H1 (cell line): ENCODE measurements at regions not wholly inside any gene's neighbourhood (a gene's known extent, or its start where the extent isn't known, plus 50 kb on each side); places are given as distances from the start of the nearest gene placed in this dataset.

Experiments
- CTCF ChIA-PET: fragments of 300-600 bp; sonication (Branson Sonifier 250); formaldehyde crosslinking; loops from one replicate; lab custom pipeline; 2021; ENCODE audit not compliant: partially characterized antibody; lab: Charles Lee
- POLR2A ChIA-PET: fragments of 300-600 bp; sonication (Branson Sonifier 250); formaldehyde crosslinking; loops from one replicate; lab custom pipeline; 2021; ENCODE audit warnings: inconsistent platforms; ENCODE audit not compliant: partially characterized antibody; lab: Charles Lee
- DNase-seq, 2 experiments: peaks; one replicate each; pipeline versions ENCODE4 v3.0.0 to v3.0.0-alpha.2; 2010 to 2022; ENCODE audit warnings: low spot score in 2 of 2, low read depth in 1 of 2, mixed read lengths in 1 of 2
- FAIRE-seq: peaks from 2 replicates; lab custom pipeline; 2011; peaks lifted over from hg19 to GRCh38; lab: Jason Lieb, UNC
- H2AFZ ChIP-seq: 2 replicates; pipeline ENCODE4 v1.8.1; 2012; ENCODE audit warnings: low read length, inconsistent platforms
- H2AK5ac ChIP-seq: 2 replicates; pipeline ENCODE4 v1.6.1; 2013; ENCODE audit warnings: low read depth, low read length
- H2BK120ac ChIP-seq: replicated peaks from 2 replicates; pipeline ENCODE3; 2013; ENCODE audit warnings: low read depth, low read length, inconsistent platforms
- H2BK12ac ChIP-seq: 2 replicates; pipeline ENCODE4 v1.6.1; 2013; ENCODE audit warnings: low read depth, low read length
- H2BK15ac ChIP-seq: 2 replicates; pipeline ENCODE4 v1.6.1; 2013; ENCODE audit warnings: low read length
- H2BK20ac ChIP-seq: 2 replicates; pipeline ENCODE4 v1.6.1; 2013; ENCODE audit warnings: low read length
- H2BK5ac ChIP-seq: 2 replicates; pipeline ENCODE4 v1.6.1; 2013; ENCODE audit warnings: low read depth, low read length
- H3K14ac ChIP-seq: 2 replicates; pipeline ENCODE4 v1.6.1; 2013; ENCODE audit warnings: inconsistent platforms; ENCODE audit not compliant: insufficient read length
- H3K18ac ChIP-seq: 2 replicates; pipeline ENCODE4 v1.6.1; 2013; ENCODE audit warnings: low read length; ENCODE audit errors: extremely low read depth
- H3K23ac ChIP-seq: 2 replicates; pipeline ENCODE4 v1.6.1; 2013; ENCODE audit warnings: inconsistent platforms; ENCODE audit not compliant: insufficient read length
- H3K23me2 ChIP-seq: 2 replicates; pipeline ENCODE4 v1.6.1; 2013; ENCODE audit warnings: low read depth, low read length
- H3K27ac ChIP-seq: 2 replicates; pipeline ENCODE4 v1.6.1; 2011; ENCODE audit warnings: low read depth, low read length, inconsistent platforms
- H3K27me3 ChIP-seq, 4 experiments: replicated peaks in 1 of 4; 1 replicate in 1 of 4; 2 replicates in 3 of 4; pipeline versions ENCODE4 v1.6.1 to v1.8.1; 2011 to 2013; ENCODE audit warnings: low read length in 3 of 4, mild to moderate bottlenecking in 3 of 4, inconsistent platforms in 2 of 4, mixed read lengths in 2 of 4, moderate library complexity in 1 of 4; ENCODE audit not compliant: control insufficient read depth in 3 of 4, insufficient read depth in 3 of 4; ENCODE audit errors: extremely low read depth in 1 of 4
- H3K36me3 ChIP-seq, 4 experiments: 2 replicates each; pipeline versions ENCODE4 v1.6.1 to v1.8.1; 2011 to 2013; ENCODE audit warnings: mild to moderate bottlenecking in 4 of 4, low read length in 3 of 4, moderate library complexity in 2 of 4, control low read depth in 1 of 4, inconsistent platforms in 1 of 4; ENCODE audit not compliant: insufficient read depth in 4 of 4, control insufficient read depth in 2 of 4
- H3K4ac ChIP-seq: replicated peaks from 2 replicates; pipeline ENCODE3; 2013; ENCODE audit warnings: low read length, low read depth, mixed read lengths, inconsistent platforms; ENCODE audit not compliant: insufficient read length
- H3K4me1 ChIP-seq, 4 experiments: replicated peaks in 1 of 4; 1 replicate in 1 of 4; 2 replicates in 3 of 4; pipeline versions ENCODE4 v1.6.1 to v1.8.1; 2011 to 2013; ENCODE audit warnings: low read length in 3 of 4, inconsistent platforms in 2 of 4, mixed read lengths in 1 of 4; ENCODE audit not compliant: insufficient read depth in 4 of 4, control insufficient read depth in 3 of 4
- H3K4me2 ChIP-seq, 2 experiments: 2 replicates each; pipeline versions ENCODE4 v1.6.1 to v1.8.1; 2011 to 2013; ENCODE audit warnings: low read depth in 2 of 2, low read length in 2 of 2, control low read depth in 1 of 2, inconsistent platforms in 1 of 2, mild to moderate bottlenecking in 1 of 2; ENCODE audit not compliant: insufficient read depth in 1 of 2
- H3K4me3 ChIP-seq, 4 experiments: fragments of 200-600, 300-600 bp in 1 of 4; sonication (generic), shearing (Covaris generic), sonication (Bioruptor Twin) in 1 of 4; 2 replicates each; pipeline versions ENCODE4 v1.5.1 to v1.8.1; 2011 to 2016; ENCODE audit warnings: low read length in 4 of 4, low read depth in 3 of 4, control low read depth in 2 of 4, inconsistent platforms in 2 of 4, mild to moderate bottlenecking in 2 of 4, mixed read lengths in 1 of 4, moderate library complexity in 1 of 4; ENCODE audit not compliant: insufficient read depth in 2 of 4; ENCODE audit errors: extremely low read depth in 1 of 4
- H3K56ac ChIP-seq: replicated peaks from 2 replicates; pipeline ENCODE3; 2013; ENCODE audit warnings: low read depth, mild to moderate bottlenecking, mixed read lengths, low read length, inconsistent platforms; ENCODE audit not compliant: insufficient read length
- H3K79me1 ChIP-seq: 2 replicates; pipeline ENCODE4 v1.6.1; 2013; ENCODE audit warnings: low read depth, low read length, control low read depth
- H3K79me2 ChIP-seq, 2 experiments: 2 replicates each; pipeline versions ENCODE4 v1.6.1 to v1.8.1; 2012 to 2013; ENCODE audit warnings: low read length in 2 of 2, mild to moderate bottlenecking in 2 of 2, inconsistent platforms in 1 of 2; ENCODE audit not compliant: insufficient read depth in 2 of 2, control insufficient read depth in 1 of 2
- H3K9ac ChIP-seq, 4 experiments: replicated peaks in 1 of 4; 1 replicate in 1 of 4; 2 replicates in 3 of 4; pipeline versions ENCODE4 v1.6.1 to v1.8.1; 2011 to 2013; ENCODE audit warnings: low read depth in 3 of 4, low read length in 3 of 4, control low read depth in 2 of 4, mild to moderate bottlenecking in 2 of 4, moderate library complexity in 2 of 4, inconsistent platforms in 1 of 4; ENCODE audit errors: extremely low read depth in 1 of 4
- H3K9me3 ChIP-seq, 2 experiments: 2 replicates each; pipeline versions ENCODE4 v1.6.1 to v1.8.1; 2012 to 2013; ENCODE audit warnings: mild to moderate bottlenecking in 2 of 2, moderate library complexity in 2 of 2, control low read depth in 1 of 2, inconsistent platforms in 1 of 2, low read depth in 1 of 2, low read length in 1 of 2, mixed read lengths in 1 of 2; ENCODE audit not compliant: insufficient read depth in 2 of 2
- H4K20me1 ChIP-seq, 2 experiments: replicated peaks in 1 of 2; 2 replicates each; pipeline versions ENCODE3 to v1.8.1; 2011 to 2013; ENCODE audit warnings: inconsistent platforms in 2 of 2, low read length in 2 of 2, mild to moderate bottlenecking in 1 of 2; ENCODE audit not compliant: insufficient read depth in 2 of 2, control insufficient read depth in 1 of 2
- H4K5ac ChIP-seq: 2 replicates; pipeline ENCODE4 v1.6.1; 2013; ENCODE audit warnings: low read length, low read depth, mixed read lengths, inconsistent platforms; ENCODE audit not compliant: insufficient read length
- H4K8ac ChIP-seq: 2 replicates; pipeline ENCODE4 v1.8.0; 2013; ENCODE audit warnings: mild to moderate bottlenecking, moderate library complexity, low read length, inconsistent platforms; ENCODE audit not compliant: insufficient read depth; ENCODE audit errors: extremely low read depth
- H4K91ac ChIP-seq: replicated peaks from 2 replicates; pipeline ENCODE3; 2013; ENCODE audit warnings: low read length, mixed read lengths, inconsistent platforms; ENCODE audit not compliant: insufficient read length
- ASH2L ChIP-seq: fragments of 200-600, 300-600 bp; sonication (generic); IDR thresholded peaks from one replicate; pipeline ENCODE4 v1.7.1; 2017; ENCODE audit warnings: low read length
- BCL11A ChIP-seq, 2 experiments: IDR thresholded peaks; one replicate each; pipeline ENCODE4 v1.6.1; 2011; ENCODE audit warnings: low read depth in 2 of 2, low read length in 2 of 2, mild to moderate bottlenecking in 2 of 2
- BRCA1 ChIP-seq: IDR thresholded peaks from 2 replicates; pipeline ENCODE4 v1.6.1; 2012; ENCODE audit warnings: low read depth, low read length, improper control_type of control experiment
- CBX5 ChIP-seq: fragments of 300-800, 300-1000 bp; sonication (generic); IDR thresholded peaks from 2 replicates; pipeline ENCODE4 v1.7.1; 2016; ENCODE audit warnings: antibody characterized with exemption, low read length, low read depth
- JUN ChIP-seq: IDR thresholded peaks from 2 replicates; pipeline ENCODE4 v1.6.1; 2011; ENCODE audit warnings: low read depth, mild to moderate bottlenecking, improper control_type of control experiment, low read length
- KDM5A ChIP-seq: fragments of 200-600 bp; IDR thresholded peaks from 2 replicates; pipeline ENCODE4 v1.7.1; 2012; ENCODE audit warnings: mild to moderate bottlenecking, low read length, inconsistent platforms, mixed read lengths
- NANOG ChIP-seq: IDR thresholded peaks from 2 replicates; pipeline ENCODE4 v1.6.1; 2011; ENCODE audit warnings: low read length, low read depth, mild to moderate bottlenecking, inconsistent platforms; ENCODE audit not compliant: insufficient read depth, poor library complexity, severe bottlenecking
- POLR2A ChIP-seq, 2 experiments: IDR thresholded peaks; 1 replicate in 1 of 2; 2 replicates in 1 of 2; pipeline ENCODE4 v1.6.1; 2011; ENCODE audit warnings: low read depth in 2 of 2, low read length in 2 of 2, mild to moderate bottlenecking in 2 of 2; ENCODE audit errors: control extremely low read depth in 1 of 2
- POU5F1 ChIP-seq: IDR thresholded peaks from 2 replicates; pipeline ENCODE4 v1.6.1; 2011; ENCODE audit warnings: low read depth, mild to moderate bottlenecking, low read length, moderate library complexity
- RFX5 ChIP-seq: IDR thresholded peaks from 2 replicates; pipeline ENCODE4 v1.6.1; 2011; ENCODE audit warnings: low read depth, low read length, improper control_type of control experiment, borderline replicate concordance
- SIN3A ChIP-seq, 2 experiments: IDR thresholded peaks in 1 of 2; conservative IDR thresholded peaks in 1 of 2; 2 replicates each; pipeline ENCODE4 v1.6.1; 2011 to 2012; ENCODE audit warnings: low read length in 2 of 2, improper control_type of control experiment in 1 of 2, low read depth in 1 of 2, mild to moderate bottlenecking in 1 of 2
- SIX5 ChIP-seq: IDR thresholded peaks from 2 replicates; pipeline ENCODE4 v1.6.1; 2011; ENCODE audit warnings: mild to moderate bottlenecking, low read depth, low read length
- SP2 ChIP-seq: IDR thresholded peaks from 2 replicates; pipeline ENCODE4 v1.6.1; 2012; ENCODE audit warnings: mild to moderate bottlenecking, low read length, inconsistent platforms
- SUZ12 ChIP-seq: fragments of 200-600 bp; sonication (generic); IDR thresholded peaks from 2 replicates; pipeline ENCODE4 v1.6.1; 2012; ENCODE audit warnings: mild to moderate bottlenecking, inconsistent platforms, low read length, moderate library complexity, mixed read lengths
- TAF1 ChIP-seq: IDR thresholded peaks from 2 replicates; pipeline ENCODE4 v1.6.1; 2011; ENCODE audit warnings: mild to moderate bottlenecking, low read depth, low read length
- TCF12 ChIP-seq: IDR thresholded peaks from 2 replicates; pipeline ENCODE4 v1.6.1; 2011; ENCODE audit warnings: low read depth, mild to moderate bottlenecking, low read length
- YY1 ChIP-seq: IDR thresholded peaks from 2 replicates; pipeline ENCODE4 v1.6.1; 2011; ENCODE audit warnings: low read depth, mild to moderate bottlenecking, low read length
- WGBS, 2 experiments: shearing (Covaris generic) in 1 of 2; methylation state at CpG; one replicate each; pipeline versions ENCODE4 v1.1.6 to v1.1.7; 2013 to 2015; ENCODE audit warnings: low lambda C conversion rate in 2 of 2, mixed read lengths in 2 of 2, inconsistent platforms in 1 of 2, low coverage in 1 of 2, missing lambda C conversion rate in 1 of 2; ENCODE audit not compliant: insufficient replicate concordance in 2 of 2, insufficient coverage in 1 of 2, insufficient read length in 1 of 2; ENCODE audit errors: extremely low coverage in 1 of 2, missing lambda C conversion rate in 1 of 2; 5-methylcytosine and 5-hydroxymethylcytosine counted together

DNA sequence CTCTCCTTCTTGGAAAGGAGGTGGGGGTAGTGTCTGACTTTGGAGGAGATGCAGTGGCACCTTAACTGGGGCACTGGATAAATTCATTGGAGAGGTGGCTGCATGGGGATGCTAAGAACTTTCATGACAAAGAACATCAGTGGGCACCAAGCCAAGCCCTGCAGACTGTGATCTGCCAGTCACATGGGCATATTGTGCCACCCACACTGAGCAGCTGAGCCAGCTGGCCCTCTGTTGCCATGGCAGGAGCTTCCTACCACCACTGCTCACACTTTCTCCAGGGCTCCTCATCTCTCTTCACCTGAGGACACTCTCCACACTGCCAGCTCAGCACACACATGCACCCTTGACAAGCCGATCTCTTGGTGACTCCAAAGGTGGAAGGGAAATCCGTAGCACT, 715.6 kb downstream of the QKI start:
- DNase-seq (no peak), FAIRE-seq (no peak)
- Histone ChIP-seq H2BK120ac (no peak overlapping the region), H3K18ac (no peak overlapping the region), H3K4me2 (no peak overlapping the region), H4K5ac (no peak overlapping the region), H3K14ac (no peak overlapping the region), H3K79me2 (no peaks in the 10 kb centered on the region), H3K23me2 (no peaks in the 10 kb centered on the region), H2BK20ac (no peak overlapping the region), H3K4me1 (no peaks in the 10 kb centered on the region), H2BK5ac (no peak overlapping the region), H2BK12ac (no peak overlapping the region), H3K9ac (no peak overlapping the region), H3K4me3 (no peak overlapping the region), H4K20me1 (no peaks in the 10 kb centered on the region), H2BK15ac (no peak overlapping the region), H3K23ac (no peak overlapping the region), H2AK5ac (no peak overlapping the region), H3K27ac (no peak overlapping the region), H4K8ac (no peak overlapping the region; the same call in 1 of the 2 replicates), H3K4ac (no peak overlapping the region), H4K91ac (no peak overlapping the region), H3K36me3 (no peaks in the 10 kb centered on the region), H3K27me3 (no peaks in the 10 kb centered on the region), H3K9me3 (no peaks in the 10 kb centered on the region), H3K56ac (no peak overlapping the region), H3K79me1 (no peaks in the 10 kb centered on the region), H2AFZ (no peak overlapping the region)
- POLR2A ChIA-PET = no interaction called here
- CTCF ChIA-PET = interaction anchor here (0.9 kb wide), 1 partner anchor 278 kb away, joined by 3 read pairs; no protein-coding TSS in a partner anchor
- 97% methylated on average over 2 of the region's 2 CpGs; no CpG with 5 or more reads in 1 of the 2 experiments for WGBS, 2 experiments
- TF ChIP-seq POU5F1 (no peak), SIX5 (no peak), SIN3A (conservative IDR thresholded peaks at IDR 0.05 in 1 of 2, IDR thresholded peaks at IDR 0.05 in 1 of 2; ENCODE audit: low read depth in 1 of 2, low read length in 2 of 2) (no peak), YY1 (no peak), SP2 (no peak), BCL11A (IDR thresholded peaks at IDR 0.05; ENCODE audit: low read depth in 2 of 2, low read length in 2 of 2) (no peak), RFX5 (no peak), SUZ12 (no peak), JUN (no peak), NANOG (no peak), ASH2L (no peak), BRCA1 (no peak), CBX5 (no peak), TAF1 (no peak), TCF12 (no peak), POLR2A (IDR thresholded peaks at IDR 0.05; ENCODE audit: control extremely low read depth in 1 of 2, low read depth in 2 of 2, low read length in 2 of 2) (no peak), KDM5A (no peak)
